NB4 (cell line): ENCODE measurements at regions not wholly inside any gene's neighbourhood (a gene's known extent, or its start where the extent isn't known, plus 50 kb on each side); places are given as distances from the start of the nearest gene placed in this dataset.

Experiments
- CTCF ChIP-seq: IDR thresholded peaks from one replicate; pipeline ENCODE4 v1.5.1; 2012; ENCODE audit warnings: low read depth, low read length
- POLR2A ChIP-seq: IDR thresholded peaks from 2 replicates; pipeline ENCODE4 v1.6.1; 2011; ENCODE audit warnings: mild to moderate bottlenecking; ENCODE audit not compliant: insufficient read length; ENCODE audit errors: extremely low read depth

- TF ChIP-seq POLR2A: no peak
- no peak for TF ChIP-seq CTCF
Measured at GRCh38 chr10:22823109-22823508, 104.7 kb upstream of the ARMC3 start.
